ENCODE measurements at regions not wholly inside any gene's neighbourhood (a gene's known extent, or its start where the extent isn't known, plus 50 kb on each side); places are given as distances from the start of the nearest gene placed in this dataset.

GRCh38 chr2:191749181-191749540 lies 71.2 kb downstream of the NABP1 start:
- no TSS peak for BruUV-seq (replicated peaks)
- Histone ChIP-seq H3K27ac (ENCODE audit: low read depth, low read length, poor library complexity, severe bottlenecking) (no peak overlapping the region), H3K9me3 (ENCODE audit: low read length) (no peaks in the 10 kb centered on the region), H3K4me2 (ENCODE audit: low read length) (no peak overlapping the region), H2AFZ (ENCODE audit: low read length) (no peak overlapping the region), H3K9me2 (ENCODE audit: insufficient read depth, low read length) (no peaks in the 10 kb centered on the region), H3K36me3 (ENCODE audit: insufficient read depth, low read length) (no peaks in the 10 kb centered on the region), H3K4me3 (ENCODE audit: low read depth, low read length, poor library complexity, severe bottlenecking) (no peak overlapping the region), H3K4me1 (ENCODE audit: insufficient read depth, low read length, poor library complexity, severe bottlenecking) (no peaks in the 10 kb centered on the region), H3K79me2 (ENCODE audit: insufficient read depth, low read depth, low read length) (no peaks in the 10 kb centered on the region), H4K20me1 (ENCODE audit: insufficient read depth, low read length) (no peaks in the 10 kb centered on the region)
- no peak for DNase-seq (ENCODE audit: low spot score)
- TF ChIP-seq EZH2phosphoT487 (IDR thresholded peaks at IDR 0.05; ENCODE audit: borderline replicate concordance, low read depth, low read length): no peak
- TF ChIP-seq, protein P1, sequence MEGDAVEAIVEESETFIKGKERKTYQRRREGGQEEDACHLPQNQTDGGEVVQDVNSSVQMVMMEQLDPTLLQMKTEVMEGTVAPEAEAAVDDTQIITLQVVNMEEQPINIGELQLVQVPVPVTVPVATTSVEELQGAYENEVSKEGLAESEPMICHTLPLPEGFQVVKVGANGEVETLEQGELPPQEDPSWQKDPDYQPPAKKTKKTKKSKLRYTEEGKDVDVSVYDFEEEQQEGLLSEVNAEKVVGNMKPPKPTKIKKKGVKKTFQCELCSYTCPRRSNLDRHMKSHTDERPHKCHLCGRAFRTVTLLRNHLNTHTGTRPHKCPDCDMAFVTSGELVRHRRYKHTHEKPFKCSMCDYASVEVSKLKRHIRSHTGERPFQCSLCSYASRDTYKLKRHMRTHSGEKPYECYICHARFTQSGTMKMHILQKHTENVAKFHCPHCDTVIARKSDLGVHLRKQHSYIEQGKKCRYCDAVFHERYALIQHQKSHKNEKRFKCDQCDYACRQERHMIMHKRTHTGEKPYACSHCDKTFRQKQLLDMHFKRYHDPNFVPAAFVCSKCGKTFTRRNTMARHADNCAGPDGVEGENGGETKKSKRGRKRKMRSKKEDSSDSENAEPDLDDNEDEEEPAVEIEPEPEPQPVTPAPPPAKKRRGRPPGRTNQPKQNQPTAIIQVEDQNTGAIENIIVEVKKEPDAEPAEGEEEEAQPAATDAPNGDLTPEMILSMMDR (conservative IDR thresholded peaks at IDR 0.05; ENCODE audit: low read length): no peak
- ChIA-PET CTCF (ENCODE audit: unreplicated experiment) (no interaction called here), POLR2A (no interaction called here)
- intact Hi-C loops (cut with micrococcal nuclease; ENCODE audit: unreplicated experiment): no loop called here

DNA sequence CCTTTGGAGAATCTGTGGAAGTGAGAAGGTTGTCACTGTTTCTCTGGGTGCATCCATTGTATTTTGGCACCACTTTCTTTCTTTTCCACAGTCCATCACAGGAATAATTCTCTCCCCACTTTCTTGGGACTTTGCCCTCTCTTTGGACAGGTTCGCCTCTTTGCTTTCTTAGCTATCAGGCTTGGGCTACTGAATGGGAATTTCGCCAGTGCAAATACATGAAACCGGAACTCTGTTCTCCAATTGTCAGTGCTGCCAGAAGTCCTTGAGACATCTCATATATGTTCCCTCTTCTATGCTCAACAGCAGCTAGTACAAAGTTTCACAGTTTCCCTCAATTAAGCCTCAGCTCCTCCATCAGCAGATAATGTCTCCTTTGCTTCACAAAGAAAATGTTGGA lies 76.2 kb downstream of the NABP1 start:
- ChIA-PET POLR2A (interaction anchor here (0.6 kb wide), 2 partner anchors 49 to 215 kb away, joined by 3 to 6 read pairs; no protein-coding TSS in a partner anchor), CTCF (ENCODE audit: unreplicated experiment) (no interaction called here)
- Histone ChIP-seq H2AFZ (ENCODE audit: low read length) (no peak overlapping the region), H3K36me3 (ENCODE audit: insufficient read depth, low read length) (no peaks in the 10 kb centered on the region), H3K4me1 (ENCODE audit: insufficient read depth, low read length, poor library complexity, severe bottlenecking) (no peaks in the 10 kb centered on the region), H3K27ac (ENCODE audit: low read depth, low read length, poor library complexity, severe bottlenecking) (no peak overlapping the region), H3K4me3 (ENCODE audit: low read depth, low read length, poor library complexity, severe bottlenecking) (no peak overlapping the region), H3K4me2 (ENCODE audit: low read length) (no peak overlapping the region), H4K20me1 (ENCODE audit: insufficient read depth, low read length) (no peaks in the 10 kb centered on the region), H3K79me2 (ENCODE audit: insufficient read depth, low read depth, low read length) (no peaks in the 10 kb centered on the region), H3K9me3 (ENCODE audit: low read length) (no peaks in the 10 kb centered on the region), H3K9me2 (ENCODE audit: insufficient read depth, low read length) (no peaks in the 10 kb centered on the region)
- BruUV-seq (replicated peaks): no TSS peak
- no peak for TF ChIP-seq EZH2phosphoT487 (IDR thresholded peaks at IDR 0.05; ENCODE audit: borderline replicate concordance, low read depth, low read length)
- TF ChIP-seq, protein P1 (conservative IDR thresholded peaks at IDR 0.05; ENCODE audit: low read length): no peak
- no peak for DNase-seq (ENCODE audit: low spot score)
- intact Hi-C loops (cut with micrococcal nuclease; ENCODE audit: unreplicated experiment): no loop called here

- Histone ChIP-seq H2AFZ (ENCODE audit: low read length) (no peak overlapping the region), H3K4me3 (ENCODE audit: low read depth, low read length, poor library complexity, severe bottlenecking) (no peak overlapping the region), H3K79me2 (ENCODE audit: insufficient read depth, low read depth, low read length) (no peaks in the 10 kb centered on the region), H3K4me1 (ENCODE audit: insufficient read depth, low read length, poor library complexity, severe bottlenecking) (no peaks in the 10 kb centered on the region), H3K27ac (ENCODE audit: low read depth, low read length, poor library complexity, severe bottlenecking) (no peak overlapping the region), H3K4me2 (ENCODE audit: low read length) (no peak overlapping the region), H3K36me3 (ENCODE audit: insufficient read depth, low read length) (no peaks in the 10 kb centered on the region), H3K9me3 (ENCODE audit: low read length) (no peaks in the 10 kb centered on the region), H4K20me1 (ENCODE audit: insufficient read depth, low read length) (no peaks in the 10 kb centered on the region), H3K9me2 (ENCODE audit: insufficient read depth, low read length) (no peaks in the 10 kb centered on the region)
- ChIA-PET CTCF (ENCODE audit: unreplicated experiment) (interaction anchor here (0.6 kb wide), 1 partner anchor 52 kb away, joined by 6 read pairs; no protein-coding TSS in a partner anchor), POLR2A (interaction anchor here (0.7 kb wide), 1 partner anchor 9 kb away, joined by 4 read pairs; no protein-coding TSS in a partner anchor)
- intact Hi-C loops (cut with micrococcal nuclease; ENCODE audit: unreplicated experiment): no loop called here
- TF ChIP-seq EZH2phosphoT487 (IDR thresholded peaks at IDR 0.05; ENCODE audit: borderline replicate concordance, low read depth, low read length): no peak
- TF ChIP-seq, protein P1 (conservative IDR thresholded peaks at IDR 0.05; ENCODE audit: low read length): no peak
- DNase-seq (ENCODE audit: low spot score): no peak
- BruUV-seq (replicated peaks): no TSS peak
These were observed 78.8 kb downstream of the NABP1 start for GRCh38 chr2:191756761-191757160.
